Mucosa of descending colon (tissue), 3 donors: ENCODE measurements at regions not wholly inside any gene's neighbourhood (a gene's known extent, or its start where the extent isn't known, plus 50 kb on each side); places are given as distances from the start of the nearest gene placed in this dataset.
"Not testable (repeated sequence)": the region's sequence is repeated elsewhere in the genome, so short reads cannot be mapped to it uniquely, and the experiment has no call there.

Experiments
- ATAC-seq: fragments of 200-7000 bp; cut with Tn5 transposase; one replicate; pipeline ENCODE4 v1.9.1; 2020; ENCODE audit warnings: mild to moderate bottlenecking, moderate library complexity
- DNase-seq, 3 donors: peaks; one replicate each; pipeline ENCODE4 v3.0.0-alpha.2; 2020
- H3K36me3 ChIP-seq: fragments of 200-600 bp; one replicate; pipeline ENCODE4 v1.8.0; 2021; ENCODE audit warnings: low read depth, mild to moderate bottlenecking
- H3K4me1 ChIP-seq: fragments of 200-600 bp; one replicate; pipeline ENCODE4 v1.8.0; 2021; ENCODE audit warnings: low read depth, mild to moderate bottlenecking
- H3K4me3 ChIP-seq: fragments of 200-600 bp; one replicate; pipeline ENCODE4 v1.8.0; 2021; ENCODE audit warnings: mild to moderate bottlenecking
- H3K9me3 ChIP-seq: fragments of 200-600 bp; one replicate; pipeline ENCODE4 v1.8.0; 2021; ENCODE audit warnings: mild to moderate bottlenecking
- intact Hi-C, 2 donors: fragments of 100-400 bp; cut with DNase I in 1 of 2; cut with micrococcal nuclease in 1 of 2; formaldehyde crosslinking; loops; one replicate each; pipeline versions ENCODE4 v1.11.0 to v1.11.1; 2022; cut with DNase I, micrococcal nuclease
- TF ChIP-seq, protein P1 (sequence below): fragments of 200-600 bp; IDR thresholded peaks from one replicate; pipeline ENCODE4 v1.8.0; 2022; ENCODE audit warnings: antibody characterized with exemption, mild to moderate bottlenecking
- donor health status: DM: no; HTN: no; CAD: no; lungs with moderate emphysema.
- donor health status: DM: no; HTN: no; CAD: no.
- donor health status: DM: no; HTN: yes; CAD: no.

DNA sequence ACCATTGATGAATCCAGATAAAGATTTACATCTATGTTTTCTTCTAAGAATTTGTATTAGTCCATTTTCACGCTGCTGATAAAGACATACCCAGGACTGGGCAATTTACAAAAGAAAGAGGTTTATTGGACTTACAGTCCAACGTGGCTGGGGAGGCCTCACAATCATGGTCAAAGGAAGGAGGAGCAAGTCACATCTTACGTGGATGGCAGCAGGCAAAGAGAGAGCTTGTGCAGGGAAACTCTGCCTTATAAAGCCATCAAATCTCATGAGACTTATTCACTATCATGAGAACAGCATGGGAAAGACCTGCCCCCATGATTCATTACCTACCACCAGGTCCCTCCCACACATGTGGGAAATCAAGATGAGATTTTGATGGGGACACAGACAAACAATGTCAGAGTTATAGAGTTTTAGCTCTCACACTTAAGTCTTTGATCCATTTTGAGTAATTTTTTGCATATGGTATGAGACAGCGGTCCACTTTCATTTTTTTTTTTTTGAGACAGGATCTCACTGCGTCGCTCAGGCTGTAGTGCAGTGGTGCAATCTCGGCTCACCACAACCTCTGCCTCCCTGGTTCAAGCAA, 53.5 kb upstream of the JADE2 start:
- DNase-seq, H3K36me3 ChIP-seq, H3K4me3 ChIP-seq, intact Hi-C loops, ATAC-seq, H3K9me3 ChIP-seq, H3K4me1 ChIP-seq: not testable (repeated sequence)

DNA sequence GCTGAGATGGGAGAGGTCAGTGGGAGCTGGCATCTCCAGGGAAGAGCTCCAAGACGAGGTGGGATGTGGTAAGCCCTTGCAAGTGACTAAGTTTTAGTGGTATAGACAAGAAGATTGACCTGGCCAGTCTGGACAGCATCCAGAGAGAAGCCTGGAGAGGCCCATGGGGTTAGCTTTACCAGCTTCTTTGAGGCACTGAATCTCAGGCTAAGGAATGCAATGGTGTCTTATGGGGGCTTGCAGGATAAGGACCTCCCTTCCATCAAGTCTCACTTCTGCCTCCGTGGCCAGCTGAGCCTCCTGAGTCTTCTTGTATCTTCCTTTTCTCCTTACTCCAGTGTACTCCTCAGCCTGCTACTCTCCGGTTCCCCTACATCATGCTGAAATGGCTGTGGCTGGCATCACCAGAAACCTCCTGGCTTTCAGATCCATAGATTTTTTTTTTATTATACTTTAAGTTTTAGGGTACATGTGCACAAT, 56.5 kb upstream of the JADE2 start:
- Histone ChIP-seq H3K36me3 (no peaks in the 10 kb centered on the region), H3K4me1 (peaks cover 18% of the 10 kb centered on the region), H3K9me3 (no peaks in the 10 kb centered on the region), H3K4me3 (no peak overlapping the region)
- intact Hi-C loops, result no loop called here
- TF ChIP-seq, protein P1, sequence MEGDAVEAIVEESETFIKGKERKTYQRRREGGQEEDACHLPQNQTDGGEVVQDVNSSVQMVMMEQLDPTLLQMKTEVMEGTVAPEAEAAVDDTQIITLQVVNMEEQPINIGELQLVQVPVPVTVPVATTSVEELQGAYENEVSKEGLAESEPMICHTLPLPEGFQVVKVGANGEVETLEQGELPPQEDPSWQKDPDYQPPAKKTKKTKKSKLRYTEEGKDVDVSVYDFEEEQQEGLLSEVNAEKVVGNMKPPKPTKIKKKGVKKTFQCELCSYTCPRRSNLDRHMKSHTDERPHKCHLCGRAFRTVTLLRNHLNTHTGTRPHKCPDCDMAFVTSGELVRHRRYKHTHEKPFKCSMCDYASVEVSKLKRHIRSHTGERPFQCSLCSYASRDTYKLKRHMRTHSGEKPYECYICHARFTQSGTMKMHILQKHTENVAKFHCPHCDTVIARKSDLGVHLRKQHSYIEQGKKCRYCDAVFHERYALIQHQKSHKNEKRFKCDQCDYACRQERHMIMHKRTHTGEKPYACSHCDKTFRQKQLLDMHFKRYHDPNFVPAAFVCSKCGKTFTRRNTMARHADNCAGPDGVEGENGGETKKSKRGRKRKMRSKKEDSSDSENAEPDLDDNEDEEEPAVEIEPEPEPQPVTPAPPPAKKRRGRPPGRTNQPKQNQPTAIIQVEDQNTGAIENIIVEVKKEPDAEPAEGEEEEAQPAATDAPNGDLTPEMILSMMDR, result no peak
- DNase-seq (no peak), ATAC-seq (no peak)

- Histone ChIP-seq H3K4me1 (peaks cover 18% of the 10 kb centered on the region), H3K4me3 (no peak overlapping the region), H3K9me3 (no peaks in the 10 kb centered on the region), H3K36me3 (no peaks in the 10 kb centered on the region)
- no peak for DNase-seq
- intact Hi-C loops, result loop anchor here in 1 of 2 donors (2.0 kb wide), 1 partner anchor 58 kb away; the partner anchor contains the start of gene JADE2
- TF ChIP-seq, protein P1, result no peak
- ATAC-seq, result no peak
Observed at GRCh38 chr5:134467231-134467630, 55.5 kb upstream of the CDKN2AIPNL start.

GRCh38 chr5:134466241-134467069, 54.8 kb upstream of the CDKN2AIPNL start:
- no peaks in the 10 kb centered on the region for H3K36me3 ChIP-seq
- H3K4me3 ChIP-seq, result peak overlapping the region; percentile 1
- DNase-seq (peak; percentile 92 to 98 (median 95)), ATAC-seq (peak; percentile 87)
- TF ChIP-seq, protein P1, result no peak
- H3K4me1 ChIP-seq, result peaks cover 18% of the 10 kb centered on the region
- intact Hi-C loops, result loop anchor here in 1 of 2 donors (2.0 kb wide), 1 partner anchor 58 kb away; the partner anchor contains the start of gene JADE2
- H3K9me3 ChIP-seq, result no peaks in the 10 kb centered on the region

GRCh38 chr5:134465816-134466240, 54.1 kb upstream of the CDKN2AIPNL start:
- Histone ChIP-seq H3K9me3 (no peaks in the 10 kb centered on the region), H3K4me1 (peaks cover 18% of the 10 kb centered on the region), H3K36me3 (no peaks in the 10 kb centered on the region), H3K4me3 (peak overlapping the region; percentile 1)
- DNase-seq (peak; percentile 93 to 95 (median 94)), ATAC-seq (peak; percentile 89)
- intact Hi-C loops, result loop anchor here in 1 of 2 donors (2.0 kb wide), 1 partner anchor 59 kb away; the partner anchor contains the start of gene JADE2
- TF ChIP-seq, protein P1, result no peak
